ENCODE measurements at regions not wholly inside any gene's neighbourhood (a gene's known extent, or its start where the extent isn't known, plus 50 kb on each side); places are given as distances from the start of the nearest gene placed in this dataset.

DNA sequence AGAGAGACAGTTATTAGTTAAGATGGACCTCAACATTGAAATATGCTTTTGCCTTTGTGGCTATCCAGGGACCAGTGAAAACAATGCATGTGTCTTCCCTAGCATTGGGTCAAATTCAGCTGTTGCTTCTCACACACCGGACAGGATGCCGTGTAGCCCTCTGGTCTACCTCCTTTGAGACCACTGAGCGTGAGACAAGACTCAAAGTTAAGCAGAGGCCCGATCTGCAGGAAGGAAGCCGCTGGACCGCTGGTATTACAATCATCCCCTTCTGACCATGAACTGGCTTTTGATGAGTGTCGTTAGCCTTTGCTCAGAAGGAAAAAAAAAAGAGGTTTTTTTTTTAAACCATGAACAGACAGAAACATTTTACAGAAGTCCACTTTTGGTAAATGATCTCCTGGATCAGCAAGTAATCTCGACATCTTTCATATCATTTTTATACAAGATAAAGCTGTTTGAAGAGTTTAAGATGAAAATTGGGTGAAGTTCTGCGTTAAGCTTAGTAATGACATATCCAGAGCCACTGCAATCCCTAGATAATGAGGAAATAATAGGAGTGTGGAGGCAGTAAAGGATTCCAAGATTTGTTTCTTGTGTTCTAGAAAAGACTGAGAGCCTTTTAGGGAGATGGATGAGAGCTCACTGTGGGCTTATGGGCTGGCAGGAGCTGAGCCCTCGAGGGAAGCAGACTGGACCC lies 622.8 kb downstream of the QKI start:
- TF ChIP-seq, protein P1, sequence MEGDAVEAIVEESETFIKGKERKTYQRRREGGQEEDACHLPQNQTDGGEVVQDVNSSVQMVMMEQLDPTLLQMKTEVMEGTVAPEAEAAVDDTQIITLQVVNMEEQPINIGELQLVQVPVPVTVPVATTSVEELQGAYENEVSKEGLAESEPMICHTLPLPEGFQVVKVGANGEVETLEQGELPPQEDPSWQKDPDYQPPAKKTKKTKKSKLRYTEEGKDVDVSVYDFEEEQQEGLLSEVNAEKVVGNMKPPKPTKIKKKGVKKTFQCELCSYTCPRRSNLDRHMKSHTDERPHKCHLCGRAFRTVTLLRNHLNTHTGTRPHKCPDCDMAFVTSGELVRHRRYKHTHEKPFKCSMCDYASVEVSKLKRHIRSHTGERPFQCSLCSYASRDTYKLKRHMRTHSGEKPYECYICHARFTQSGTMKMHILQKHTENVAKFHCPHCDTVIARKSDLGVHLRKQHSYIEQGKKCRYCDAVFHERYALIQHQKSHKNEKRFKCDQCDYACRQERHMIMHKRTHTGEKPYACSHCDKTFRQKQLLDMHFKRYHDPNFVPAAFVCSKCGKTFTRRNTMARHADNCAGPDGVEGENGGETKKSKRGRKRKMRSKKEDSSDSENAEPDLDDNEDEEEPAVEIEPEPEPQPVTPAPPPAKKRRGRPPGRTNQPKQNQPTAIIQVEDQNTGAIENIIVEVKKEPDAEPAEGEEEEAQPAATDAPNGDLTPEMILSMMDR (IDR thresholded peaks at IDR 0.05): no peak
- TF ChIP-seq POLR2A (IDR thresholded peaks at IDR 0.05): no peak
- no peak for TF ChIP-seq POLR2AphosphoS5 (IDR thresholded peaks at IDR 0.05)
- no peak for TF ChIP-seq EP300 (IDR thresholded peaks at IDR 0.05)
